ENCODE measurements at regions not wholly inside any gene's neighbourhood (a gene's known extent, or its start where the extent isn't known, plus 50 kb on each side); places are given as distances from the start of the nearest gene placed in this dataset.

GRCh38 chr13:68304286-68304893 is 1074.3 kb upstream of the PCDH9 start:
- H3K9me3 ChIP-seq (ENCODE audit: control insufficient read depth, insufficient read depth, low read depth, low read length), result no peaks in the 10 kb centered on the region
- no peaks in the 10 kb centered on the region for H3K4me1 ChIP-seq (ENCODE audit: control insufficient read depth, extremely low read depth, insufficient read depth, low read length)
- H3K9ac ChIP-seq (ENCODE audit: insufficient read depth, low read length), result no peak overlapping the region
- no peak overlapping the region for H3K4me2 ChIP-seq (ENCODE audit: extremely low read depth, insufficient read depth, low read length)
- peak; percentile 23 to 39 for DNase-seq (ENCODE audit: low read depth in 2 of 2)
- H4K20me1 ChIP-seq (ENCODE audit: control insufficient read depth, extremely low read depth, insufficient read depth, low read length), result no peaks in the 10 kb centered on the region
- H3K4me3 ChIP-seq (replicated peaks in 1 of 4; ENCODE audit: control extremely low read depth in 1 of 4, insufficient read depth in 1 of 4, low read depth in 3 of 4, low read length in 4 of 4), result no peak overlapping the region
- no peaks in the 10 kb centered on the region for H3K27me3 ChIP-seq (ENCODE audit: control insufficient read depth, insufficient read depth, low read length)
- H2AFZ ChIP-seq (ENCODE audit: low read length), result no peak overlapping the region
- no peaks in the 10 kb centered on the region for H3K79me2 ChIP-seq (ENCODE audit: control insufficient read depth, insufficient read depth, low read length)
- no peaks in the 10 kb centered on the region for H3K36me3 ChIP-seq (ENCODE audit: control insufficient read depth, insufficient read depth, low read length)
- H3K27ac ChIP-seq (ENCODE audit: insufficient read depth, low read length), result no peak overlapping the region
- no peak for TF ChIP-seq EZH2 (IDR thresholded peaks at IDR 0.05; ENCODE audit: low read length, missing control alignments)
- TF ChIP-seq CTCF (conservative IDR thresholded peaks at IDR 0.05 in 1 of 2, IDR thresholded peaks at IDR 0.05 in 1 of 2; ENCODE audit: low read depth in 1 of 2, low read length in 2 of 2), result peak in 1 of 2 donors; percentile 68

GRCh38 chr13:68293631-68294030 is 1063.5 kb upstream of the PCDH9 start:
- Histone ChIP-seq H3K79me2 (ENCODE audit: control insufficient read depth, insufficient read depth, low read length) (no peaks in the 10 kb centered on the region), H3K27ac (ENCODE audit: insufficient read depth, low read length) (no peak overlapping the region), H3K4me3 (replicated peaks in 1 of 4; ENCODE audit: control extremely low read depth in 1 of 4, insufficient read depth in 1 of 4, low read depth in 3 of 4, low read length in 4 of 4) (no peak overlapping the region), H3K4me2 (ENCODE audit: extremely low read depth, insufficient read depth, low read length) (no peak overlapping the region), H2AFZ (ENCODE audit: low read length) (no peak overlapping the region), H3K9me3 (ENCODE audit: control insufficient read depth, insufficient read depth, low read depth, low read length) (no peaks in the 10 kb centered on the region), H4K20me1 (ENCODE audit: control insufficient read depth, extremely low read depth, insufficient read depth, low read length) (no peaks in the 10 kb centered on the region), H3K27me3 (ENCODE audit: control insufficient read depth, insufficient read depth, low read length) (no peaks in the 10 kb centered on the region), H3K4me1 (ENCODE audit: control insufficient read depth, extremely low read depth, insufficient read depth, low read length) (no peaks in the 10 kb centered on the region), H3K36me3 (ENCODE audit: control insufficient read depth, insufficient read depth, low read length) (no peaks in the 10 kb centered on the region), H3K9ac (ENCODE audit: insufficient read depth, low read length) (no peak overlapping the region)
- DNase-seq (ENCODE audit: low read depth in 2 of 2), result peak in 1 of 2 donors; percentile 20
- TF ChIP-seq CTCF (conservative IDR thresholded peaks at IDR 0.05 in 1 of 2, IDR thresholded peaks at IDR 0.05 in 1 of 2; ENCODE audit: low read depth in 1 of 2, low read length in 2 of 2) (no peak), EZH2 (IDR thresholded peaks at IDR 0.05; ENCODE audit: low read length, missing control alignments) (no peak)

GRCh38 chr13:68292601-68293000 is 1062.5 kb upstream of the PCDH9 start:
- no peaks in the 10 kb centered on the region for H3K9me3 ChIP-seq (ENCODE audit: control insufficient read depth, insufficient read depth, low read depth, low read length)
- no peak overlapping the region for H3K4me3 ChIP-seq (replicated peaks in 1 of 4; ENCODE audit: control extremely low read depth in 1 of 4, insufficient read depth in 1 of 4, low read depth in 3 of 4, low read length in 4 of 4)
- no peak overlapping the region for H3K9ac ChIP-seq (ENCODE audit: insufficient read depth, low read length)
- H3K36me3 ChIP-seq (ENCODE audit: control insufficient read depth, insufficient read depth, low read length), result no peaks in the 10 kb centered on the region
- no peaks in the 10 kb centered on the region for H3K4me1 ChIP-seq (ENCODE audit: control insufficient read depth, extremely low read depth, insufficient read depth, low read length)
- H3K27ac ChIP-seq (ENCODE audit: insufficient read depth, low read length), result no peak overlapping the region
- no peak overlapping the region for H2AFZ ChIP-seq (ENCODE audit: low read length)
- TF ChIP-seq CTCF (conservative IDR thresholded peaks at IDR 0.05 in 1 of 2, IDR thresholded peaks at IDR 0.05 in 1 of 2; ENCODE audit: low read depth in 1 of 2, low read length in 2 of 2), result no peak
- TF ChIP-seq EZH2 (IDR thresholded peaks at IDR 0.05; ENCODE audit: low read length, missing control alignments), result no peak
- H3K27me3 ChIP-seq (ENCODE audit: control insufficient read depth, insufficient read depth, low read length), result no peaks in the 10 kb centered on the region
- H4K20me1 ChIP-seq (ENCODE audit: control insufficient read depth, extremely low read depth, insufficient read depth, low read length), result no peaks in the 10 kb centered on the region
- no peaks in the 10 kb centered on the region for H3K79me2 ChIP-seq (ENCODE audit: control insufficient read depth, insufficient read depth, low read length)
- no peak overlapping the region for H3K4me2 ChIP-seq (ENCODE audit: extremely low read depth, insufficient read depth, low read length)
- DNase-seq (ENCODE audit: low read depth in 2 of 2), result peak in 1 of 2 donors; percentile 3

All from fibroblast of lung (primary cell).